ENCODE measurements at regions not wholly inside any gene's neighbourhood (a gene's known extent, or its start where the extent isn't known, plus 50 kb on each side); places are given as distances from the start of the nearest gene placed in this dataset.

- DNase-seq = no peak
Measured at GRCh38 chr14:104277416-104278213, 139.2 kb downstream of the KIF26A start.

DNA sequence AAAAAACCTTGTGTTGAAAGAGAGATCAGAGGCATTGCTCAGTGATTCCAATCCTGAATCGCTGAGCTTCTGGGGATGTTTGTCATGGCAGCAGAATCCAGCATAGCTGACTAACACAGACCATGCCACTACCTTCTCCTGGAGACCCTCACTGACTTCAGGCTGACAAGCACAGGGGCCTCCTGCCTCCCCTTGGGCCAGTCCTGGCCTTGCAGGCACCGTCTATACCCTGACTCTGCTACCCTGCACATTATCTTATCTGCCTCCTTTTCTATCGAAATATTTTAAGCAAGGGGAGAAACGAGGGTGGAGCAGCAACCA lies 139.8 kb downstream of the KIF26A start:
- DNase-seq = no peak

- no peak for DNase-seq
Measured at GRCh38 chr14:104280085-104280901, 141.9 kb downstream of the KIF26A start.

- no peak for DNase-seq
Measured at GRCh38 chr14:104280902-104281767, 142.7 kb downstream of the KIF26A start.

- no peak for DNase-seq
Measured at GRCh38 chr14:104281768-104282301, 143.4 kb downstream of the KIF26A start.

GRCh38 chr14:104282332-104283196 lies 144.2 kb downstream of the KIF26A start:
- DNase-seq = no peak

DNA sequence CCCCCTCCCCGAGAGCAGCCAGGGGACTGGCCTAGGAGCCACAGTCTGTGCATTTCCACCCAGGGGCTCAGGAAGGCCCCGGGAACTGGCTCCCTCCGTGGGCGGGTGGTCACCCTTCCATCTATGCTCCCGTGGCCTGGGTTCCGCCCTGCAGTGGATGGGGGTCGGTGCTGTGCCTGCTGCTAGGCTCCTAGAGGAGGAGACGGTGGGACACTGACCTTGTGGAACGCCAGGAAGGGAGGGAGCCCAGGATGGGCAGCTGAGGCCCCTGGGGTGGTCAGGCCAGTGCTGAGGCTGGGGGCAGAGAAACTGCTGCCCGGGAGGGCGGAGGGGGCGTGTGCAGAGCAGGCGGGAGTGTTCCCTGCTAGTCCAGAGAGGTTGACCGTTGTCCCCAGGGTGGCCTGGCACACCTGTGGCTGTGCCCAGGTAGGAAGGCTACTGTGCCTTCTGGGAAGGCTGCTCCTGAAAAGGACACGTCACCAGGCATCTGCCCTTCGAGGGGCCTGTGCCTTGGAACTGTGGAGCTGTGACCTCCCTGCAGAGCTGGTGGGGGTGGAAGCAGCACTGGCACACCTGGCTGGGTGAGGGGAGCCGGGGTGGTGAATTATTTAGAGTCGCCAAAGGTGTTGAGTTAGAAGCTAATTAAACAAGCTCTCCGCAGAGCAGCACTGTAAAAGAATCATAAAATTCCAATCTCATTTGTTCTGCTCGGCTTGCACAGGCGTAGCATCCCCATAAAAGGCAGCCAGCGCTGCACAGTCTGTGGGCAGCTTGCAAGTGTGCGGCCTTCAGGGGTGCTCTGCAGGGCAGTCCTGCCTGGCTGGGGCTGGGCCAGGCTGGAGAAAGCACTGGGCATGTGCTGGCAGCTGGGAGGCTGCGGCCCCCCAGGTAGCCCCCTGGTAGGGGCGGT lies 145.1 kb downstream of the KIF26A start:
- no peak for DNase-seq

DNA sequence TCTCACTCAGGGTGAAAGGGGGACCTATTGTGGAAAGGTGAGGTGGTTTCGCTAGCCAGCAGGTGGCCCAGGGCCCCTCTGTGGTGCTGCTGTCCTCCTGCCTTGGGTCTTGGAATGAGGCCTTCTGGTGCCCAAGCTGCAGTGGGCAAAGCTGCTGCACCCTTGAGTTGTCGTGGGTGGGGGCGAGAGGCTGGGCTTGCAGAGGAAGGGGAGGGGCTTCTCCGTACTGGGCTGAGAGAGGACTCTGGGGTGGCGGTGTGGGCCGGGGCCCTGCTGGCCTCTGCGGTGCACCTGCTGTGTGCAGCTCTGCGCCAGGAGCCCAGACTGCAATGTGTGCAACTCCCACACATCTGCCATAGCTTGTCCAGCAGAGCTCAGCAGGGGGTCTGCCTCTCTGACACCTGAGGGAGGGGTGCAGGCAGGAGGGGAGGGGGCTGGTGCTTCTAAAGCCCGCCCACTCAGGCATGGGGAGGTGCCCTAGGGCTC lies 145.8 kb downstream of the KIF26A start:
- DNase-seq = no peak

- no peak for DNase-seq
Measured at GRCh38 chr14:104284636-104285507, 146.5 kb downstream of the KIF26A start.

DNA sequence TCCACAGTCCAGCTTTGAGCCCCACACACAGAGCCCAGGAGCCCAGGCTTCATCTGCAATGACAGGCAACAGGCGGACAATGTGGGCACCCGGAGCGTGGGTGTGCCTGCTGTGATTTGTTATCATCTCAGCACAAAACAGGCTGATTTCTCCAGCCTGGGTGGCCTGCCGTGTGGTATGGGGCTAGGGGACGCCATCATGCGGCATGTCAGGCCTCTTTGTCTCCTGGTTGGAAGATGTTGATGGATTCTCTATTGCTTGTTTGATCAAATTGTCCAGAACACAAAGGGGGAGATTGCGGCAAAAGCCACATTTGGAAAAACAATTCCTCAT lies 147.1 kb downstream of the KIF26A start:
- no peak for DNase-seq

- no peak for DNase-seq
Measured at GRCh38 chr14:104286086-104286485, 147.7 kb downstream of the KIF26A start.

DNA sequence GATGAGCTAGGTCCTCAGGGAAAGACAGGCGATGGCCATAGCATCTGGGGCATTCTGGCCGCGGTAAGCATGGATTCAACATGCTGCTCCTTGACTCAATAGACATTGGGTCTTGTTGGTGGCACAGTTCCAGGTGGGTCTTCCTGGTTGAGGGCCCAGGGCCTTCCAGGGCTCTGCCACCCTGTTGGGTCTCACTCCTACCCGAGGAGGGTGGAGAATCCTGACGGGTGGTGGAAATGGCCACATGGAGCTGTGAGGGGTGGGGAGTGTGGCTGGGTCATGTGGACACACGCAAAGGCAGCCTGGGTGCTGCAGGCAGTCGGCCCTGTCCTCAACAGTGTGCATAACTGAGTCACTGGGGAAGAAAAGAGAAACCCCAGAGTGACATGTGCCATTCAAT lies 148.1 kb downstream of the KIF26A start:
- no peak for DNase-seq

- no peak for DNase-seq
Measured at GRCh38 chr14:104287301-104288009, 149.1 kb downstream of the KIF26A start.

- DNase-seq = no peak
Measured at GRCh38 chr14:104288272-104288671, 149.9 kb downstream of the KIF26A start.

DNA sequence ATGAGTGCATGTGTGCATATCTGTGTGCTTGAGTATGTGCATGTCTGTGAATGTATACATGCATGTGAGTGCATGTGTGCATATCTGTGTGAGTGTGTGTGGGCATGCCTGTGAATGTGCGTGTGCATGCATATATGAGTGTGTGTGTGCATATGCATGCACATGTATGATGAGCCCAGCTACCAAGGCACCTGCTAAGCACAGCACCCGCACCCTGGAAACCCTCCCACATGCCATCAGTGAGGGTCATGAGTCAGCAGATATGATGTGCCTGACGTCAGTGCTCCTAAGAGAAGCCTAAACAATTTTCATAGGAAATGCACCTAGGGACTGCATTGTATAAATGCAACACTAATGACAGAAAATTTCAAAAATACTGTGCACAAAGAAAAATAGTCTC lies 151.1 kb downstream of the KIF26A start:
- DNase-seq = no peak

DNA sequence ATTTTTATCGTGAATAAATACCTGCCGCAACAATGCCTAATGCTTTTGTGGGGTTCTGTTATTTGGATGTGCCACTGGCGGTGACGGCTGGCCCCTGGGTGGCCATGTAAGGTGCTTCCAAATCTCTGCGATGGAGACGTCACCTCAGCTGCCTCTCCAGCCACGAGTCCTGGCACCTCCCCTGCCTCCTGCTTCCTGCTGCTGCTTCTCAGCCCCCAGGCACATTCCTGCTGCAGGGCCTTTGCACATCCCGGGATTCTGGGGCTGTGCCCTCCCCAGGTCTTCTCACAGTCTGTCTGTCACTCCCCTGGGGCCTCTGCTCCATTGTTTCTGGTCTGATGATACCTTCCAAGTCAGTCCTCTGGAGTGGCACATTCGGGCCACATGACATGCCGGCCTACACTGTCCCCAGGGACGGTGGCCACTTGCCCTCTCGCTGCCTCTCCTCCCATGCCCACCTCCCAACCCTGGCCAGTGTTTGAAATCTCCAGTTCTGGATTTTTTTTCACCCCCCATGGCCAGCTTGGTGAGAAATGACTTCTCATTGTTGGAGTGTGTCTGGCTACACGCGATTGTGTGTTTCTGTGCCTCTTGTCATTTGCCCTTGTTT lies 151.8 kb downstream of the KIF26A start:
- no peak for DNase-seq

DNA sequence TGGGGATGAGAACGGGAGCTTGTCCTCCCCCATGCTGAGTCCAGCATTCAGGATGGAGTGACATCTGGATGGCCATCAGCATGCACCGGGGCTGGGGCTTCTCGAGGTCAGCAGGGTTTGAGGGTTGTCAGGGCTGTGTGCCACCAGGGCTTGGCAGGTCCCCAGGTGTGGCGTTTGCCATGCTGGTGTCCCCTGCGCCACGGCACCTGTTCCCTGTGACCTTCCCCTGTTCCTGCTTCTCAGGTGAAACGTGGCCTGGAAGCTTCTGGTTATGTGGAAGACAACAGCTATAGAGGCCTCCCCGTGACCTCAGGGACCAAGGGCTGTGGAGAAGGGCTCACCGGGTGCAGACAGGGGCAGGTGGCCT lies 152.4 kb downstream of the KIF26A start:
- DNase-seq = no peak

DNA sequence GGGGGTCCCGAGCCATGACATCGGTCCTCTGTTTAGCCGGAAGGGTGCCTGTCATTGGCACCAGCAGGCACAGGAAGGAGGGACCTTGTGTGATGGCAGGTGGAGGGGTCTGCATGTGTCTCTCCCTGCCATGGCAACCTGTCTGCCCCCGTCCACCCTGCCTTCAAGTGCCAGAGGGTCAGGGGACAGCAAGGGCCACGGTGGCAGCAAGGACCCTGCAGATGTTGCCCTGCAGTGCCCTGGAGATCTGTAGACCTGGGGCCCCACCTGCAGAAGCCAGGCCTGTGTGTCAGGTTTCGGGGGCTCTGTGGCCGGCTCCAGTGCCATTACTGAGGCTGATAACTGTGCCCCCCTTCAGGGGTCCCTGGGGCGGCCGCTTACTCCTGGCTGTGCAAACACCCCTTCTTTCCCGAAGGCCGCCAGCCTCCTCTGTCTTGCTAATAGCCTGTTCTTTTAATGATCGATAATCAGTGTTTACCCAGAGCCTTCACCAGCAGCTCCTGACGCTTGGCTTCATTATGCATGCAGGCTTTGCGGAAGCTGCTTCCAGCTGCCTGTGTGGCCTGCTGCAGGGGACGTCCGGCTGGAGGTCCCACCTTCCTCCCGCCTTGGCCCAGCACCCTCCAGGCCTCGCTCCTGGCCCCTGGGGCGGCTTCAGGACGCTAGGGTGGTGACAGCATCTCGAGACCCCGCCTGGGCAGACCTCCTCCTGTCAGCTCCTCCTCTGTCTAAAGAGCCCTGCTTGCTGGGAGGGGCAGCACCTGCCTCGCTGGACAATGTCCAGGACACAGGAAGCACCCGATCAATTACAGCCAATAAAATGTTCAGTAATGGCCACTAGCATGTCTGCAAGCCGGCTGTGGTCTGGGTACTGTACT lies 153.0 kb downstream of the KIF26A start:
- no peak for DNase-seq
